ENCODE measurements at regions not wholly inside any gene's neighbourhood (a gene's known extent, or its start where the extent isn't known, plus 50 kb on each side); places are given as distances from the start of the nearest gene placed in this dataset.

DNA sequence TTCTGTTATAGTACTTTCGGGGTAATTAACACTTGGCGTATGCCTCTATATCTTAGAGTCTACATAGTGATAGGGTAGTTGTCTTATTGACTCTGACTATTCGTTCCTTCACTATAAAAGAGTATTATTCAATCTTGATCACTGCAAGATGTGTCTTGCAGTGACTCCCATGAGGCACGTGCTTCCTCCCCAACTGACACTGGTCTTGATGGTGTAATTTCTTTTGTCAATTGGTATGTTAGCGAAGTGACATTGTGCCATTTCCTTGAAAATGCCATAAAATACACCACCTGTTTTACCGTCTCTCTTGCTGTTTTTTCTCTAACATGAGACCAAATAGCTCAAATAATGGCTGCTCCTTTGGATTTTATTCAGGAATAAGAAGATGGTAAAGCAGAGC lies 1314.1 kb upstream of the CDH6 start:
- TF ChIP-seq, protein P1, sequence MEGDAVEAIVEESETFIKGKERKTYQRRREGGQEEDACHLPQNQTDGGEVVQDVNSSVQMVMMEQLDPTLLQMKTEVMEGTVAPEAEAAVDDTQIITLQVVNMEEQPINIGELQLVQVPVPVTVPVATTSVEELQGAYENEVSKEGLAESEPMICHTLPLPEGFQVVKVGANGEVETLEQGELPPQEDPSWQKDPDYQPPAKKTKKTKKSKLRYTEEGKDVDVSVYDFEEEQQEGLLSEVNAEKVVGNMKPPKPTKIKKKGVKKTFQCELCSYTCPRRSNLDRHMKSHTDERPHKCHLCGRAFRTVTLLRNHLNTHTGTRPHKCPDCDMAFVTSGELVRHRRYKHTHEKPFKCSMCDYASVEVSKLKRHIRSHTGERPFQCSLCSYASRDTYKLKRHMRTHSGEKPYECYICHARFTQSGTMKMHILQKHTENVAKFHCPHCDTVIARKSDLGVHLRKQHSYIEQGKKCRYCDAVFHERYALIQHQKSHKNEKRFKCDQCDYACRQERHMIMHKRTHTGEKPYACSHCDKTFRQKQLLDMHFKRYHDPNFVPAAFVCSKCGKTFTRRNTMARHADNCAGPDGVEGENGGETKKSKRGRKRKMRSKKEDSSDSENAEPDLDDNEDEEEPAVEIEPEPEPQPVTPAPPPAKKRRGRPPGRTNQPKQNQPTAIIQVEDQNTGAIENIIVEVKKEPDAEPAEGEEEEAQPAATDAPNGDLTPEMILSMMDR (IDR thresholded peaks at IDR 0.05), result no peak
- no peak for TF ChIP-seq POLR2A (IDR thresholded peaks at IDR 0.05)
- TF ChIP-seq EP300 (IDR thresholded peaks at IDR 0.05), result no peak
